ENCODE measurements at regions not wholly inside any gene's neighbourhood (a gene's known extent, or its start where the extent isn't known, plus 50 kb on each side); places are given as distances from the start of the nearest gene placed in this dataset.

- Histone ChIP-seq H4K20me1 (ENCODE audit: insufficient read depth, low read length, poor library complexity, severe bottlenecking) (no peaks in the 10 kb centered on the region), H3K9ac (ENCODE audit: low read depth, low read length, poor library complexity, severe bottlenecking) (no peak overlapping the region), H3F3A (ENCODE audit: low read depth) (no peaks in the 10 kb centered on the region), H3K9me3 (ENCODE audit: insufficient read depth, low read depth, low read length) (no peaks in the 10 kb centered on the region), H3K36me3 (ENCODE audit: insufficient read depth, low read length) (no peaks in the 10 kb centered on the region), H3K9me2 (replicated peaks; ENCODE audit: low read depth, low read length) (no peaks in the 10 kb centered on the region), H3K79me2 (ENCODE audit: insufficient read depth, low read length) (no peaks in the 10 kb centered on the region), H3K4me2 (ENCODE audit: low read depth, low read length, poor library complexity, severe bottlenecking) (no peak overlapping the region), H2AFZ (ENCODE audit: low read length) (no peak overlapping the region), H3K4me3 (ENCODE audit: low read length, poor library complexity, severe bottlenecking) (no peak overlapping the region), H3K4me1 (ENCODE audit: insufficient read depth, low read length, poor library complexity, severe bottlenecking) (no peaks in the 10 kb centered on the region), H3K27me3 (ENCODE audit: insufficient read depth, low read length, poor library complexity, severe bottlenecking) (peaks cover 4% of the 10 kb centered on the region)
- TF ChIP-seq EZH2phosphoT487 (IDR thresholded peaks at IDR 0.05; ENCODE audit: borderline replicate concordance) (no peak), CTCF (conservative IDR thresholded peaks at IDR 0.05; ENCODE audit: low read length) (no peak)
Measured at GRCh38 chr1:62991152-62991551, 207.2 kb downstream of the ATG4C start.

- H4K20me1 ChIP-seq (ENCODE audit: insufficient read depth, low read length, poor library complexity, severe bottlenecking) = no peaks in the 10 kb centered on the region
- no peaks in the 10 kb centered on the region for H3K36me3 ChIP-seq (ENCODE audit: insufficient read depth, low read length)
- no peaks in the 10 kb centered on the region for H3K9me2 ChIP-seq (replicated peaks; ENCODE audit: low read depth, low read length)
- H3K9ac ChIP-seq (ENCODE audit: low read depth, low read length, poor library complexity, severe bottlenecking) = no peak overlapping the region
- H3K4me3 ChIP-seq (ENCODE audit: low read length, poor library complexity, severe bottlenecking) = no peak overlapping the region
- no peaks in the 10 kb centered on the region for H3F3A ChIP-seq (ENCODE audit: low read depth)
- no peak overlapping the region for H3K4me2 ChIP-seq (ENCODE audit: low read depth, low read length, poor library complexity, severe bottlenecking)
- no peak overlapping the region for H2AFZ ChIP-seq (ENCODE audit: low read length)
- H3K4me1 ChIP-seq (ENCODE audit: insufficient read depth, low read length, poor library complexity, severe bottlenecking) = no peaks in the 10 kb centered on the region
- no peak for TF ChIP-seq CTCF (conservative IDR thresholded peaks at IDR 0.05; ENCODE audit: low read length)
- no peak for TF ChIP-seq EZH2phosphoT487 (IDR thresholded peaks at IDR 0.05; ENCODE audit: borderline replicate concordance)
- H3K9me3 ChIP-seq (ENCODE audit: insufficient read depth, low read depth, low read length) = no peaks in the 10 kb centered on the region
- H3K79me2 ChIP-seq (ENCODE audit: insufficient read depth, low read length) = no peaks in the 10 kb centered on the region
- H3K27me3 ChIP-seq (ENCODE audit: insufficient read depth, low read length, poor library complexity, severe bottlenecking) = no peaks in the 10 kb centered on the region
Measured at GRCh38 chr1:62993844-62994243, 209.9 kb downstream of the ATG4C start.

- H3K9me3 ChIP-seq (ENCODE audit: insufficient read depth, low read depth, low read length) = no peaks in the 10 kb centered on the region
- H3F3A ChIP-seq (ENCODE audit: low read depth) = no peaks in the 10 kb centered on the region
- no peaks in the 10 kb centered on the region for H3K36me3 ChIP-seq (ENCODE audit: insufficient read depth, low read length)
- no peaks in the 10 kb centered on the region for H3K9me2 ChIP-seq (replicated peaks; ENCODE audit: low read depth, low read length)
- H3K4me1 ChIP-seq (ENCODE audit: insufficient read depth, low read length, poor library complexity, severe bottlenecking) = no peaks in the 10 kb centered on the region
- H4K20me1 ChIP-seq (ENCODE audit: insufficient read depth, low read length, poor library complexity, severe bottlenecking) = no peaks in the 10 kb centered on the region
- TF ChIP-seq CTCF (conservative IDR thresholded peaks at IDR 0.05; ENCODE audit: low read length) (no peak), EZH2phosphoT487 (IDR thresholded peaks at IDR 0.05; ENCODE audit: borderline replicate concordance) (no peak)
- H3K9ac ChIP-seq (ENCODE audit: low read depth, low read length, poor library complexity, severe bottlenecking) = no peak overlapping the region
- no peak overlapping the region for H3K4me3 ChIP-seq (ENCODE audit: low read length, poor library complexity, severe bottlenecking)
- no peak overlapping the region for H2AFZ ChIP-seq (ENCODE audit: low read length)
- no peaks in the 10 kb centered on the region for H3K27me3 ChIP-seq (ENCODE audit: insufficient read depth, low read length, poor library complexity, severe bottlenecking)
- no peak overlapping the region for H3K4me2 ChIP-seq (ENCODE audit: low read depth, low read length, poor library complexity, severe bottlenecking)
- no peaks in the 10 kb centered on the region for H3K79me2 ChIP-seq (ENCODE audit: insufficient read depth, low read length)
Measured at GRCh38 chr1:62995173-62995572, 211.2 kb downstream of the ATG4C start.
